ENCODE measurements at regions not wholly inside any gene's neighbourhood (a gene's known extent, or its start where the extent isn't known, plus 50 kb on each side); places are given as distances from the start of the nearest gene placed in this dataset.
"Not testable (repeated sequence)": the region's sequence is repeated elsewhere in the genome, so short reads cannot be mapped to it uniquely, and the experiment has no call there.

DNA sequence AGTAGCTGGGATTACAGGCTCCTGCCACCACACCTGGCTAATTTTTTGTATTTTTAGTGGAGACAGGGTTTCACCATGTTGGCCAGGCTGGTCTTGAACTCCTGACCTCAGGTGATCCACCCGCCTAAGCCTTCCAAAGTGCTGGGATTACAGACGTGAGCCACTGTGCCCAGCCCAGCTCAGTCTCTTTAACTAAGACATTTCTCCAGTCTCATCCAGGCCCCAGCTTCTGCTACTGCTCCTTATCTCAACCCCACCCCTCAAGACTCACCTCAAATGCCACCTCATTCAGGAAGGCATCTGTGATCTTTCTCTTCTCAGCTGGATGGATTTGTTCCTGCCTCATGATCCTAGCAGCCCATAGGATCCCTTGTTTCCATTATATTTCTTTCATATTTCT is 85.9 kb upstream of the GRAMD1B start:
- not testable (repeated sequence) for H3K4me1 Mint-ChIP-seq; H3K27me3 ChIP-seq (ENCODE audit: insufficient read depth); H3K4me2 ChIP-seq; H3K9me2 ChIP-seq (ENCODE audit: insufficient read depth); H3K27ac ChIP-seq (ENCODE audit: low read depth); H3F3A ChIP-seq (replicated peaks; ENCODE audit: low read depth); H3K27ac Mint-ChIP-seq; H3K9me3 Mint-ChIP-seq; H3K79me2 ChIP-seq (replicated peaks; ENCODE audit: insufficient read depth); DNase-seq (ENCODE audit: low spot score); H2AFZ ChIP-seq; H3K36me3 ChIP-seq (ENCODE audit: insufficient read depth); H3K4me1 ChIP-seq (ENCODE audit: insufficient read depth); H3K4me3 Mint-ChIP-seq; H3K27me3 Mint-ChIP-seq (ENCODE audit: insufficient read depth, low read depth, poor library complexity); H3K36me3 Mint-ChIP-seq (ENCODE audit: low read depth); H4K20me1 ChIP-seq (replicated peaks; ENCODE audit: insufficient read depth); ATAC-seq; H3K4me3 ChIP-seq

DNA sequence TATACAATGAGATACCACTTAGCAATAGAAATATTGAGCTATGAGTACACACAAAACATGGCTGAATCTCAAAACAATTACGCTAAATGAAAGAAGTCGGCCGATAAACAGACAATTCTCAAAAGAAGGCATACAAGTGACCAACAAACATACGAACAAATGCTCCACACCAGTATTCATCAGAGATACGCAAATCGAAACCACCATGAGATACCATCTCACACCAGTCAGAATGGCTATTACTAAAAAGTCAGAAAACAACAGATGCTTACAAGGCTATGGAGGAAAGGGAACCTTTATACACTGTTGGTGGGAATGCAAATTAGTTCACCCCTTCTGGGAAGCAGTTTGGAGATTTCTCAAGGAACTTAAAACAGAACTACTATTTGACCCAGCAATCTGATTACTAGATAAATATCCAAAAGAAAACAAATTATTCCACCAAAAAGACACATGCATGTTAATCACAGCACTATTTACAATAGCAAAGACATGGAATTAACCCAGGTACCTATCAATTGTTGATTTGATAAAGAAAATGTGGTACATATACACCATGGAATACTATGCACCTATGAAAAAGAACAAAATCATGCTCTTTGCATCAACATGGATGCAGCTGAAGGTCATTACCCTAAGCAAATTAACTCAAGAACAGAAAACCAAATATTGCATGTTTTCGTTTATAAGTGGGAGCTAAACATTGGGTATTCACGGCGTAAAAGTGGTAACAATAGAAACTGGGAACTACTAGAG is 90.9 kb upstream of the GRAMD1B start:
- Histone ChIP-seq H3K4me2 (no peak overlapping the region), H3K36me3 (ENCODE audit: insufficient read depth) (no peaks in the 10 kb centered on the region), H4K20me1 (replicated peaks; ENCODE audit: insufficient read depth) (no peaks in the 10 kb centered on the region), H3K27ac (ENCODE audit: low read depth) (no peak overlapping the region), H3K4me1 (ENCODE audit: insufficient read depth) (no peaks in the 10 kb centered on the region), H2AFZ (no peak overlapping the region), H3K9me2 (ENCODE audit: insufficient read depth) (no peaks in the 10 kb centered on the region), H3K4me3 (no peak overlapping the region), H3K27me3 (ENCODE audit: insufficient read depth) (no peaks in the 10 kb centered on the region), H3K79me2 (replicated peaks; ENCODE audit: insufficient read depth) (no peaks in the 10 kb centered on the region), H3F3A (replicated peaks; ENCODE audit: low read depth) (no peaks in the 10 kb centered on the region)
- Mint-ChIP-seq H3K36me3 (ENCODE audit: low read depth) (0 out of 3 replicates have a peak, but pooled peaks cover 2% of the 10 kb centered on the region), H3K27me3 (ENCODE audit: insufficient read depth, low read depth, poor library complexity) (no peaks in the 10 kb centered on the region), H3K9me3 (peaks cover 10% of the 10 kb centered on the region; the same call in 2 of the 3 replicates), H3K27ac (no peak overlapping the region), H3K4me1 (no peaks in the 10 kb centered on the region), H3K4me3 (no peak overlapping the region)
- ATAC-seq (no peak), DNase-seq (ENCODE audit: low spot score) (no peak)
- TF ChIP-seq STAT1 (IDR thresholded peaks at IDR 0.05; ENCODE audit: unreplicated experiment) (no peak), POLR2AphosphoS5 (IDR thresholded peaks at IDR 0.05; ENCODE audit: low read depth) (no peak), ZNF114 (CRISPR knock-in tag; IDR thresholded peaks at IDR 0.05) (no peak), ZNF331 (CRISPR knock-in tag; IDR thresholded peaks at IDR 0.05; ENCODE audit: low read depth) (no peak), EZH2phosphoT487 (IDR thresholded peaks at IDR 0.05; ENCODE audit: unreplicated experiment) (no peak), JUNB (IDR thresholded peaks at IDR 0.05; ENCODE audit: unreplicated experiment) (no peak), CREB1 (CRISPR knock-in tag; IDR thresholded peaks at IDR 0.05; ENCODE audit: low read depth) (no peak), EZH2 (IDR thresholded peaks at IDR 0.05; ENCODE audit: low read depth, unreplicated experiment) (no peak), NANOG (IDR thresholded peaks at IDR 0.05; ENCODE audit: borderline replicate concordance) (no peak)
- TF ChIP-seq, protein P1, sequence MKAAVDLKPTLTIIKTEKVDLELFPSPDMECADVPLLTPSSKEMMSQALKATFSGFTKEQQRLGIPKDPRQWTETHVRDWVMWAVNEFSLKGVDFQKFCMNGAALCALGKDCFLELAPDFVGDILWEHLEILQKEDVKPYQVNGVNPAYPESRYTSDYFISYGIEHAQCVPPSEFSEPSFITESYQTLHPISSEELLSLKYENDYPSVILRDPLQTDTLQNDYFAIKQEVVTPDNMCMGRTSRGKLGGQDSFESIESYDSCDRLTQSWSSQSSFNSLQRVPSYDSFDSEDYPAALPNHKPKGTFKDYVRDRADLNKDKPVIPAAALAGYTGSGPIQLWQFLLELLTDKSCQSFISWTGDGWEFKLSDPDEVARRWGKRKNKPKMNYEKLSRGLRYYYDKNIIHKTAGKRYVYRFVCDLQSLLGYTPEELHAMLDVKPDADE (IDR thresholded peaks at IDR 0.05), result no peak
- TF ChIP-seq, protein P2, sequence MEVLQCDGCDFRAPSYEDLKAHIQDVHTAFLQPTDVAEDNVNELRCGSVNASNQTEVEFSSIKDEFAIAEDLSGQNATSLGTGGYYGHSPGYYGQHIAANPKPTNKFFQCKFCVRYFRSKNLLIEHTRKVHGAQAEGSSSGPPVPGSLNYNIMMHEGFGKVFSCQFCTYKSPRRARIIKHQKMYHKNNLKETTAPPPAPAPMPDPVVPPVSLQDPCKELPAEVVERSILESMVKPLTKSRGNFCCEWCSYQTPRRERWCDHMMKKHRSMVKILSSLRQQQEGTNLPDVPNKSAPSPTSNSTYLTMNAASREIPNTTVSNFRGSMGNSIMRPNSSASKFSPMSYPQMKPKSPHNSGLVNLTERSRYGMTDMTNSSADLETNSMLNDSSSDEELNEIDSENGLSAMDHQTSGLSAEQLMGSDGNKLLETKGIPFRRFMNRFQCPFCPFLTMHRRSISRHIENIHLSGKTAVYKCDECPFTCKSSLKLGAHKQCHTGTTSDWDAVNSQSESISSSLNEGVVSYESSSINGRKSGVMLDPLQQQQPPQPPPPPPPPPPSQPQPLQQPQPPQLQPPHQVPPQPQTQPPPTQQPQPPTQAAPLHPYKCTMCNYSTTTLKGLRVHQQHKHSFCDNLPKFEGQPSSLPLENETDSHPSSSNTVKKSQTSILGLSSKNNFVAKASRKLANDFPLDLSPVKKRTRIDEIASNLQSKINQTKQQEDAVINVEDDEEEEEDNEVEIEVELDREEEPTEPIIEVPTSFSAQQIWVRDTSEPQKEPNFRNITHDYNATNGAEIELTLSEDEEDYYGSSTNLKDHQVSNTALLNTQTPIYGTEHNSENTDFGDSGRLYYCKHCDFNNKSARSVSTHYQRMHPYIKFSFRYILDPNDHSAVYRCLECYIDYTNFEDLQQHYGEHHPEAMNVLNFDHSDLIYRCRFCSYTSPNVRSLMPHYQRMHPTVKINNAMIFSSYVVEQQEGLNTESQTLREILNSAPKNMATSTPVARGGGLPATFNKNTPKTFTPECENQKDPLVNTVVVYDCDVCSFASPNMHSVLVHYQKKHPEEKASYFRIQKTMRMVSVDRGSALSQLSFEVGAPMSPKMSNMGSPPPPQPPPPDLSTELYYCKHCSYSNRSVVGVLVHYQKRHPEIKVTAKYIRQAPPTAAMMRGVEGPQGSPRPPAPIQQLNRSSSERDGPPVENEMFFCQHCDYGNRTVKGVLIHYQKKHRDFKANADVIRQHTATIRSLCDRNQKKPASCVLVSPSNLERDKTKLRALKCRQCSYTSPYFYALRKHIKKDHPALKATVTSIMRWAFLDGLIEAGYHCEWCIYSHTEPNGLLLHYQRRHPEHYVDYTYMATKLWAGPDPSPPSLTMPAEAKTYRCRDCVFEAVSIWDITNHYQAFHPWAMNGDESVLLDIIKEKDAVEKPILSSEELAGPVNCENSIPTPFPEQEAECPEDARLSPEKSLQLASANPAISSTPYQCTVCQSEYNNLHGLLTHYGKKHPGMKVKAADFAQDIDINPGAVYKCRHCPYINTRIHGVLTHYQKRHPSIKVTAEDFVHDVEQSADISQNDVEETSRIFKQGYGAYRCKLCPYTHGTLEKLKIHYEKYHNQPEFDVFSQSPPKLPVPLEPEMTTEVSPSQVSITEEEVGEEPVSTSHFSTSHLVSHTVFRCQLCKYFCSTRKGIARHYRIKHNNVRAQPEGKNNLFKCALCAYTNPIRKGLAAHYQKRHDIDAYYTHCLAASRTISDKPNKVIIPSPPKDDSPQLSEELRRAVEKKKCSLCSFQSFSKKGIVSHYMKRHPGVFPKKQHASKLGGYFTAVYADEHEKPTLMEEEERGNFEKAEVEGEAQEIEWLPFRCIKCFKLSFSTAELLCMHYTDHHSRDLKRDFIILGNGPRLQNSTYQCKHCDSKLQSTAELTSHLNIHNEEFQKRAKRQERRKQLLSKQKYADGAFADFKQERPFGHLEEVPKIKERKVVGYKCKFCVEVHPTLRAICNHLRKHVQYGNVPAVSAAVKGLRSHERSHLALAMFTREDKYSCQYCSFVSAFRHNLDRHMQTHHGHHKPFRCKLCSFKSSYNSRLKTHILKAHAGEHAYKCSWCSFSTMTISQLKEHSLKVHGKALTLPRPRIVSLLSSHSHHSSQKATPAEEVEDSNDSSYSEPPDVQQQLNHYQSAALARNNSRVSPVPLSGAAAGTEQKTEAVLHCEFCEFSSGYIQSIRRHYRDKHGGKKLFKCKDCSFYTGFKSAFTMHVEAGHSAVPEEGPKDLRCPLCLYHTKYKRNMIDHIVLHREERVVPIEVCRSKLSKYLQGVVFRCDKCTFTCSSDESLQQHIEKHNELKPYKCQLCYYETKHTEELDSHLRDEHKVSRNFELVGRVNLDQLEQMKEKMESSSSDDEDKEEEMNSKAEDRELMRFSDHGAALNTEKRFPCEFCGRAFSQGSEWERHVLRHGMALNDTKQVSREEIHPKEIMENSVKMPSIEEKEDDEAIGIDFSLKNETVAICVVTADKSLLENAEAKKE (CRISPR knock-in tag; IDR thresholded peaks at IDR 0.05), result no peak
- TF ChIP-seq, protein P3, sequence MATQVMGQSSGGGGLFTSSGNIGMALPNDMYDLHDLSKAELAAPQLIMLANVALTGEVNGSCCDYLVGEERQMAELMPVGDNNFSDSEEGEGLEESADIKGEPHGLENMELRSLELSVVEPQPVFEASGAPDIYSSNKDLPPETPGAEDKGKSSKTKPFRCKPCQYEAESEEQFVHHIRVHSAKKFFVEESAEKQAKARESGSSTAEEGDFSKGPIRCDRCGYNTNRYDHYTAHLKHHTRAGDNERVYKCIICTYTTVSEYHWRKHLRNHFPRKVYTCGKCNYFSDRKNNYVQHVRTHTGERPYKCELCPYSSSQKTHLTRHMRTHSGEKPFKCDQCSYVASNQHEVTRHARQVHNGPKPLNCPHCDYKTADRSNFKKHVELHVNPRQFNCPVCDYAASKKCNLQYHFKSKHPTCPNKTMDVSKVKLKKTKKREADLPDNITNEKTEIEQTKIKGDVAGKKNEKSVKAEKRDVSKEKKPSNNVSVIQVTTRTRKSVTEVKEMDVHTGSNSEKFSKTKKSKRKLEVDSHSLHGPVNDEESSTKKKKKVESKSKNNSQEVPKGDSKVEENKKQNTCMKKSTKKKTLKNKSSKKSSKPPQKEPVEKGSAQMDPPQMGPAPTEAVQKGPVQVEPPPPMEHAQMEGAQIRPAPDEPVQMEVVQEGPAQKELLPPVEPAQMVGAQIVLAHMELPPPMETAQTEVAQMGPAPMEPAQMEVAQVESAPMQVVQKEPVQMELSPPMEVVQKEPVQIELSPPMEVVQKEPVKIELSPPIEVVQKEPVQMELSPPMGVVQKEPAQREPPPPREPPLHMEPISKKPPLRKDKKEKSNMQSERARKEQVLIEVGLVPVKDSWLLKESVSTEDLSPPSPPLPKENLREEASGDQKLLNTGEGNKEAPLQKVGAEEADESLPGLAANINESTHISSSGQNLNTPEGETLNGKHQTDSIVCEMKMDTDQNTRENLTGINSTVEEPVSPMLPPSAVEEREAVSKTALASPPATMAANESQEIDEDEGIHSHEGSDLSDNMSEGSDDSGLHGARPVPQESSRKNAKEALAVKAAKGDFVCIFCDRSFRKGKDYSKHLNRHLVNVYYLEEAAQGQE (IDR thresholded peaks at IDR 0.05; ENCODE audit: unreplicated experiment), result no peak
